Transverse colon (tissue), 4 donors: ENCODE measurements at regions not wholly inside any gene's neighbourhood (a gene's known extent, or its start where the extent isn't known, plus 50 kb on each side); places are given as distances from the start of the nearest gene placed in this dataset.

Source experiments
- DNase-seq: peaks from one replicate; pipeline ENCODE4 v3.0.0-alpha.2; 2019
- H3K27ac ChIP-seq, 4 donors: fragments of 200-600 bp; sonication (generic); 2 replicates each; pipeline ENCODE4 v1.5.1; 2016 to 2018; ENCODE audit warnings: inconsistent platforms in 4 of 4
- H3K27me3 ChIP-seq: fragments of 200-600 bp; sonication (generic); 2 replicates; pipeline ENCODE4 v1.5.1; 2017; ENCODE audit warnings: inconsistent platforms
- H3K36me3 ChIP-seq, 4 donors: fragments of 200-600 bp; sonication (generic); 2 replicates each; pipeline ENCODE4 v1.5.1; 2017 to 2019; ENCODE audit warnings: inconsistent platforms in 4 of 4
- H3K4me1 ChIP-seq, 4 donors: fragments of 200-600 bp; sonication (generic); 2 replicates each; pipeline ENCODE4 v1.5.1; 2017 to 2020; ENCODE audit warnings: inconsistent platforms in 4 of 4
- H3K4me3 ChIP-seq, 4 donors: fragments of 200-600 bp; sonication (generic); 1 replicate in 1 of 4; 2 replicates in 3 of 4; pipeline versions ENCODE4 v1.5.1 to v1.6.1; 2017 to 2019; ENCODE audit warnings: inconsistent platforms in 4 of 4
- H3K9me3 ChIP-seq, 2 donors: fragments of 200-600 bp; sonication (generic); 2 replicates each; pipeline ENCODE4 v1.5.1; 2017 to 2019; ENCODE audit warnings: inconsistent platforms in 2 of 2
- CTCF ChIP-seq, 5 experiments: fragments of 200-600 bp in 3 of 5; fragments of 450-650 bp in 2 of 5; sonication (generic) in 3 of 5; IDR thresholded peaks; 1 replicate in 2 of 5; 2 replicates in 3 of 5; pipeline ENCODE4 v1.5.1; 2016 to 2017; ENCODE audit warnings: antibody characterized with exemption in 5 of 5, inconsistent platforms in 3 of 5, mild to moderate bottlenecking in 2 of 5, moderate library complexity in 1 of 5
- EP300 ChIP-seq: sonication (generic); formaldehyde crosslinking; IDR thresholded peaks from one replicate; pipeline ENCODE4 v1.6.1; 2017; ENCODE audit warnings: antibody characterized with exemption, low read depth
- POLR2A ChIP-seq: fragments of 450-650 bp; IDR thresholded peaks from one replicate; pipeline ENCODE4 v1.6.1; 2016; ENCODE audit warnings: antibody characterized with exemption, mild to moderate bottlenecking, moderate library complexity
- POLR2AphosphoS5 ChIP-seq, 3 donors: sonication (generic); formaldehyde crosslinking; IDR thresholded peaks; one replicate each; pipeline ENCODE4 v1.6.1; 2016; ENCODE audit warnings: antibody characterized with exemption in 3 of 3
- WGBS, 2 donors: methylation state at CpG; one replicate each; pipeline ENCODE4 v1.1.5; 2018; ENCODE audit warnings: low coverage in 1 of 2; 5-methylcytosine and 5-hydroxymethylcytosine counted together
- in situ Hi-C, 4 donors: fragments of 200-750 bp; cut with MboI; loops; one replicate each; pipeline versions ENCODE4 v1.15.0 to v1.15.1; 2017; ENCODE audit warnings: low sequenced_read_pairs in 3 of 4, low pct_ligation_motif_present in 1 of 4, low pct_unique_long_range_greater_than_20kb in 1 of 4
- intact Hi-C: fragments of 100-400 bp; cut with DNase I; formaldehyde crosslinking; loops from one replicate; pipeline ENCODE4 v1.15.1; 2023; ENCODE audit warnings: low total_unique reads

DNA sequence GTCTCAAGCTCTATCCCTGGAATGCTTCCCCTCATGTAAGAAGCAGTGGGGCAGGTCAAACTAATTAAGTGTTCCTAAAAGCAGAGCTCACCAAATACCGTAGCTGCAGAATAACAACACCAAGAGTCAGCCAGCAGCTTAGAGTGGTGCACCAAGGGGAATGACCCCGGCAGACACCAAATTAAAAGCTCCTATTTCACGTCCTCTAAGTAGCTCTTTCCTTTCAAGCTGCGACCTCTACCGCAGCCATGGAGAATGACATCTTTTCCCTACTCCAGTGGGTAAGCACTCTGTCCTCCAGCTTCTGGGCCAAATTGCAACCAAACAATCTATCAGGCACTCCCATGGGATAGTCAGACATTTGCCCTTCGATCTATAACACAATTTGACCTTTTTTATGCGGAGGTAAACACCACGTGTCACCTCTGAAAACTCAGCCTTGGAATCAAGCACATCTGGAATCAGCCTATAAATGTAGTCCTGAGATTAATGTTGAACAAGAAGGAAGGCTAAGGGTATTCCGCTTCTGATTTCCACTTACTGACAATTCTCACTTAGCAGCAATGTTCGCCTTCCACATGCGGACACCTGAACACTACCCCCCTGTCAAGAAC lies 67.6 kb upstream of the CDKN3 start:
- TF ChIP-seq CTCF (IDR thresholded peaks at IDR 0.05) (peak; percentile 58 to 68 (median 62)), POLR2AphosphoS5 (IDR thresholded peaks at IDR 0.05) (no peak)
- intact Hi-C loops = no loop called here
- Histone ChIP-seq H3K4me3 (no peak overlapping the region), H3K4me1 (peaks cover 0 to 29% (median 7%) of the 10 kb centered on the region in 4 donors), H3K27me3 (no peaks in the 10 kb centered on the region), H3K27ac (no peak overlapping the region), H3K36me3 (no peaks in the 10 kb centered on the region), H3K9me3 (no peaks in the 10 kb centered on the region)
- in situ Hi-C loops = loop anchor here (25.0 kb wide), 4 partner anchors 367 to 1042 kb away; partner anchors contain the start of gene BMP4 (in 1 of the 4)
- peak; percentile 34 for DNase-seq
- 0 to 30% methylated on average over 5 to 11 of the region's 11 CpGs for WGBS, 2 donors

DNA sequence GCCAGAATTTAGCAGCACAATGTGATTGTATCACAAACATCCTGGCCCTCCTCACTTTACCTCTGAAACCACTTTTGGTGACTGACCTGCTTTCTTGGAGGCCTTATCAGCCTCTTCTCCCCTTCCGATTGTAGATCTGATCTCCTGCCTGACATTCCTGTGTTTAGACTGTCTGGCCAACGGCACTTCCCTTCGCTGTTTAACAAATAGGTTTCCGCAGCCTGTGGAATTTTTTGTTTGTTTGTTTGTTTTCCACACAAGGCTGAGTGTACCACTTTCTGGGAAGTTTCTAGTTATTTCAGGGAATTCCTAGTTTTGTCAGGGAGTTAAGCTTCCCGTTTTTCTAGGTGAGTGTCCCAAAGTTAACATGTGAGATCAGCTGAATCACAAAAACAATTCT lies 65.9 kb upstream of the CDKN3 start:
- no peak for DNase-seq
- no peak for TF ChIP-seq POLR2A
- TF ChIP-seq POLR2AphosphoS5 (IDR thresholded peaks at IDR 0.05) = no peak
- TF ChIP-seq CTCF (IDR thresholded peaks at IDR 0.05) = no peak
- TF ChIP-seq EP300 = no peak
- H3K27me3 ChIP-seq = no peaks in the 10 kb centered on the region
- in situ Hi-C loops = loop anchor here (10.0 to 25.0 kb wide), 5 partner anchors 369 to 1044 kb away; partner anchors contain the start of gene BMP4 (in 1 of the 4)
- WGBS, 2 donors = 50 to 75% methylated on average over 1 to 5 of the region's 5 CpGs
- H3K9me3 ChIP-seq = no peaks in the 10 kb centered on the region
- H3K36me3 ChIP-seq = no peaks in the 10 kb centered on the region
- peaks cover 0 to 34% (median 10%) of the 10 kb centered on the region in 4 donors for H3K4me1 ChIP-seq
- intact Hi-C loops = loop anchor here (10.0 kb wide), 1 partner anchor 796 kb away; no protein-coding TSS in a partner anchor
- H3K4me3 ChIP-seq = no peak overlapping the region
- H3K27ac ChIP-seq = no peak overlapping the region

DNA sequence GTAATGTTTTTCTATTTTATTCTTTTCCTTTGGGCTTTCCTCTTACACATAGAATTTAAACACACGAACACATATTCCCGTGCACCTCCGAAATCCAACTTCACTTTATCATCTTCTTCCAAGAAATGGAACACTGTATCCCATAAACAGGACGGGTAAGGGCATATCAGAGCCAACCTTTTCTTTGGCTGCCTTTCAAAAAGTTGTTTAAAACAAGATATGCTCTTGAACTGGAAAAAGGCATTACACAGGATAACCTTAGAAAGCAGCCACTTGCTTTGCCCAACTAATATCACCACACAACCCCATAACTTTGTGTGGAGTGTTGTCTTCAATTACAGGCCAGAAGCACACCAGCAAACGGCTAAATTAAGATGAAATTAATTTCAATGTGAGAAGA lies 65.3 kb upstream of the CDKN3 start:
- WGBS, 2 donors = 36 to 56% methylated on average over 5 of the region's 5 CpGs
- intact Hi-C loops = loop anchor here (10.0 kb wide), 1 partner anchor 797 kb away; no protein-coding TSS in a partner anchor
- Histone ChIP-seq H3K4me3 (no peak overlapping the region), H3K27me3 (no peaks in the 10 kb centered on the region), H3K36me3 (no peaks in the 10 kb centered on the region), H3K9me3 (no peaks in the 10 kb centered on the region), H3K4me1 (peaks cover 0 to 34% (median 10%) of the 10 kb centered on the region in 4 donors), H3K27ac (no peak overlapping the region)
- no peak for TF ChIP-seq EP300
- TF ChIP-seq CTCF (IDR thresholded peaks at IDR 0.05) = no peak
- TF ChIP-seq POLR2AphosphoS5 (IDR thresholded peaks at IDR 0.05) = no peak
- no peak for TF ChIP-seq POLR2A
- in situ Hi-C loops = loop anchor here (10.0 to 25.0 kb wide), 5 partner anchors 369 to 1044 kb away; partner anchors contain the start of gene BMP4 (in 1 of the 4)
- no peak for DNase-seq

GRCh38 chr14:54332490-54332889 lies 64.3 kb upstream of the CDKN3 start:
- H3K27me3 ChIP-seq = no peaks in the 10 kb centered on the region
- intact Hi-C loops = loop anchor here (10.0 kb wide), 1 partner anchor 798 kb away; no protein-coding TSS in a partner anchor
- no peak overlapping the region for H3K27ac ChIP-seq
- no peaks in the 10 kb centered on the region for H3K36me3 ChIP-seq
- peaks cover 0 to 34% (median 10%) of the 10 kb centered on the region in 4 donors for H3K4me1 ChIP-seq
- DNase-seq = no peak
- WGBS, 2 donors = 88 to 100% methylated on average over 1 to 6 of the region's 6 CpGs
- in situ Hi-C loops = loop anchor here (10.0 to 25.0 kb wide), 5 partner anchors 370 to 1045 kb away; partner anchors contain the start of gene BMP4 (in 1 of the 4)
- H3K4me3 ChIP-seq = no peak overlapping the region
- no peaks in the 10 kb centered on the region for H3K9me3 ChIP-seq
- TF ChIP-seq POLR2A = no peak
- no peak for TF ChIP-seq EP300
- TF ChIP-seq POLR2AphosphoS5 (IDR thresholded peaks at IDR 0.05) = no peak
- TF ChIP-seq CTCF (IDR thresholded peaks at IDR 0.05) = no peak
